Frontal cortex (tissue), 4 donors: ENCODE measurements at regions not wholly inside any gene's neighbourhood (a gene's known extent, or its start where the extent isn't known, plus 50 kb on each side); places are given as distances from the start of the nearest gene placed in this dataset. TPM values are rescaled to one million over a fixed set of nuclear protein-coding genes. Genes with fewer than 3 reads are reported as not detected.

Experiments
- DNase-seq, 2 donors: peaks; one replicate each; pipeline ENCODE4 v3.0.0; 2012; ENCODE audit warnings: low spot score in 2 of 2
- FAIRE-seq: peaks from 2 replicates; lab custom pipeline; 2012; peaks lifted over from hg19 to GRCh38; lab: Jason Lieb, UNC
- small RNA-seq: library from RNA; depleted of rRNA; stranded (forward); fragments of <200 nt; gene quantifications from one replicate; pipeline ENCODE3, GENCODE V24; 2014
- donor health status: control.
- donor health status: control.
- donor health status: control.

DNA sequence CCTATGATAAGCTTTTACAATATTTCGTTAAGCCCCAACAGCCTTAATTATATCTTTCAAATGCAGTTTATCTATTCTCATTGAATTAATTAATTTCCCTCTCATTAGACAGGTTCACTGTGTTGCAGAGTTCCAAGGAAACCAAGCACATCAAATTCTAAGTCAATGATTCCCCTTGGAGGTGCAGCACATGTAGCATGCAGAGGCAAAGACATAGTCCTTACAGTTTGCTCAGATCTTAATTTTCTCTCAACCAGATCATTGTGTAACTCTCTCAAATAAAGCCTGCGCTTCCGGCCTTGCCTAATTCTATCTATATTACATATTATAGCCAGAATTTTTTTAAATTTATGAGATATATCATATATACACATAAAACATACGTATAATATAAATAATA lies 205.4 kb downstream of the GRIA2 start:
- no peak for DNase-seq
- FAIRE-seq, result no peak

DNA sequence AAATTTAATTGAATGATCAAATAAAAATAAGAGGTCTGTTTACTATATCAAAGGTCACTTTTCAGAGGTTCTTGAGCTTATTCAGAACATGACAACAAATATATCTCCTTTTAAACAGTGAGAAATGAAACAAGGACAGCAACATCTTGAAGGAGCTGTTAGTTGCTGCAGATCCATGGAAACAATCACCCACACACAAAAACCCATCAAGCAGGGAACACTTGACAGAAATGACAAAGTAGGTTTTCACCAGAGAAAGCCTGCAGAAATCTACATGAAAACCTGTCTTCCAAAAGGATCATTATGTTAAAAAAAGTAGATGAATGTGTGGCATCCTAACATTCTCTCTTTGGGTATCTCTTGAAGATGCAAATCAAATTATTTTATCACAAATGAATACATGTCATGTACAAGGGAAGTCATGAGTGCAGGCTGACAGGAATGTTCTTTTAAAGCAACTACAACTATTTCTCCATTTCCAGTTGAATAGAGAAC lies 203.0 kb downstream of the GRIA2 start:
- FAIRE-seq, result no peak
- DNase-seq, result no peak

DNA sequence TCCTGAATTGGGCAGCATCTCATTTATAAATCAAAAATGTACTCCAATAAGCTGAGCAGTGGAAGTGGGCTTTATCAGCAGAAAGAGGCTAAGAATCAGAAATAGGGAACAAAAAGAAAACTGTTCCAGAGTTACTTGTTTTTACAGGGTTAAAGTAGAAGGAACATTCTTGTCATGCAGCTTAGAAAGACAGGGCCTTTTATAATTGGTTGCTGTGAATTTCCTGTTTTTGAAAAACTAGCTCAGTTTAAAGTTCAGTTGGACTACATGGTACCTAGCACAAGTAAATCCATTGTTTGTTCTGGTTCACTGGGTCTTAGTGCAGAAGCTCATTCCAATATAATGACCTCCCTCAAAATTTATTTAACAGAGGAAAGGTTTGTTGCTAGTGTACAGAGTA lies 200.8 kb downstream of the GRIA2 start:
- DNase-seq, result no peak
- no peak for FAIRE-seq

Small RNA genes in the stretch of these regions (small RNA-seq; reads per million reads assigned to genes)
- not detected for gene RF00019
